ENCODE measurements at regions not wholly inside any gene's neighbourhood (a gene's known extent, or its start where the extent isn't known, plus 50 kb on each side); places are given as distances from the start of the nearest gene placed in this dataset.

GRCh38 chr4:74612837-74613236, 167.9 kb downstream of the AREG start:
- Histone ChIP-seq H3K36me3 (no peaks in the 10 kb centered on the region), H3K27ac (no peak overlapping the region), H3K9me3 (no peaks in the 10 kb centered on the region), H3K4me3 (no peak overlapping the region), H3K4me1 (ENCODE audit: control insufficient read depth in 1 of 2, low read depth in 2 of 2) (no peaks in the 10 kb centered on the region), H3K27me3 (replicated peaks; ENCODE audit: insufficient read depth) (no peaks in the 10 kb centered on the region)
- ATAC-seq (ENCODE audit: insufficient number of reproducible peaks, low FRiP score, low read depth) (no peak), DNase-seq (ENCODE audit: low spot score) (no peak)
- TF ChIP-seq CTCF (IDR thresholded peaks at IDR 0.05): no peak

- no peaks in the 10 kb centered on the region for H3K27me3 ChIP-seq (replicated peaks; ENCODE audit: insufficient read depth)
- H3K27ac ChIP-seq: no peak overlapping the region
- H3K9me3 ChIP-seq: no peaks in the 10 kb centered on the region
- H3K4me3 ChIP-seq: no peak overlapping the region
- no peak for TF ChIP-seq CTCF (IDR thresholded peaks at IDR 0.05)
- no peaks in the 10 kb centered on the region for H3K36me3 ChIP-seq
- DNase-seq (ENCODE audit: low spot score) (no peak), ATAC-seq (ENCODE audit: insufficient number of reproducible peaks, low FRiP score, low read depth) (no peak)
- H3K4me1 ChIP-seq (ENCODE audit: control insufficient read depth in 1 of 2, low read depth in 2 of 2): no peaks in the 10 kb centered on the region
Observed at GRCh38 chr4:74613266-74613665, 168.3 kb downstream of the AREG start.

GRCh38 chr4:74615411-74615810, 170.5 kb downstream of the AREG start:
- DNase-seq (ENCODE audit: low spot score) (no peak), ATAC-seq (ENCODE audit: insufficient number of reproducible peaks, low FRiP score, low read depth) (no peak)
- no peak overlapping the region for H3K27ac ChIP-seq
- no peaks in the 10 kb centered on the region for H3K4me1 ChIP-seq (ENCODE audit: control insufficient read depth in 1 of 2, low read depth in 2 of 2)
- no peaks in the 10 kb centered on the region for H3K9me3 ChIP-seq
- H3K27me3 ChIP-seq (replicated peaks; ENCODE audit: insufficient read depth): no peaks in the 10 kb centered on the region
- H3K4me3 ChIP-seq: no peak overlapping the region
- TF ChIP-seq CTCF (IDR thresholded peaks at IDR 0.05): no peak
- H3K36me3 ChIP-seq: no peaks in the 10 kb centered on the region

- no peaks in the 10 kb centered on the region for H3K36me3 ChIP-seq
Observed at GRCh38 chr4:74618166-74618565, 173.2 kb downstream of the AREG start.

DNA sequence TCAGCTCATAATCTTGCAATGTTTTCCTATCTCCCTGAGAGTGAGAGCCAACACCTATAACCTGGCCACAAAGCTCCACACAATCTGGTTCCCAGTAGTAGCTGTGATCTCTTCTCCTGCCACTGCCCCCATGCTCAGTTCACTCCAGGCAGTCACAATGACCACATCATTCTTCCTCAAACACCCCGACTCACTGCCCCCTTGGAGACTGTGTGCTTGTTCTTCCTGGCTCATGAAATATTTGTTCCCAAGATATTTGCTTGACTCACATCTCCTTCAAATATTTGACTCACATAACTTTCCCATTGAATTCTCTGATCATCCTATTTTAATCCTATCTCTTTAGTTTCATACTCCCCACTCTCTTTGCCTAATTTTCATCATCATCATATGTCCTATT, 173.7 kb downstream of the AREG start:
- ATAC-seq (ENCODE audit: insufficient number of reproducible peaks, low FRiP score, low read depth) (no peak), DNase-seq (ENCODE audit: low spot score) (no peak)
- no peak overlapping the region for H3K4me3 ChIP-seq
- H3K4me1 ChIP-seq (ENCODE audit: control insufficient read depth in 1 of 2, low read depth in 2 of 2): no peaks in the 10 kb centered on the region
- no peak for TF ChIP-seq CTCF (IDR thresholded peaks at IDR 0.05)
- H3K36me3 ChIP-seq: no peaks in the 10 kb centered on the region
- H3K27me3 ChIP-seq (replicated peaks; ENCODE audit: insufficient read depth): no peaks in the 10 kb centered on the region
- H3K27ac ChIP-seq: no peak overlapping the region
- H3K9me3 ChIP-seq: no peaks in the 10 kb centered on the region

More at GRCh38 chr4:74618166-74618565, 173.2 kb downstream of the AREG start:
- H3K4me1 ChIP-seq (ENCODE audit: control insufficient read depth in 1 of 2, low read depth in 2 of 2): no peaks in the 10 kb centered on the region
- no peak for TF ChIP-seq CTCF (IDR thresholded peaks at IDR 0.05)
- no peak overlapping the region for H3K27ac ChIP-seq
- H3K9me3 ChIP-seq: no peaks in the 10 kb centered on the region
- ATAC-seq (ENCODE audit: insufficient number of reproducible peaks, low FRiP score, low read depth): no peak
- no peak for DNase-seq (ENCODE audit: low spot score)
- no peak overlapping the region for H3K4me3 ChIP-seq
- no peaks in the 10 kb centered on the region for H3K27me3 ChIP-seq (replicated peaks; ENCODE audit: insufficient read depth)
